ENCODE measurements at regions not wholly inside any gene's neighbourhood (a gene's known extent, or its start where the extent isn't known, plus 50 kb on each side); places are given as distances from the start of the nearest gene placed in this dataset.

- no peaks in the 10 kb centered on the region for H3K27me3 Mint-ChIP-seq
- H3K4me3 Mint-ChIP-seq (ENCODE audit: low read depth) = no peak overlapping the region
- no peak for DNase-seq (ENCODE audit: low spot score, unreplicated experiment)
- no peak overlapping the region for H3K27ac Mint-ChIP-seq
- peaks cover 20% of the 10 kb centered on the region for H3K4me1 Mint-ChIP-seq (ENCODE audit: low read depth)
- no peaks in the 10 kb centered on the region for H3K36me3 Mint-ChIP-seq (ENCODE audit: insufficient read depth)
- H3K9me3 Mint-ChIP-seq (ENCODE audit: low read depth) = peaks cover 3% of the 10 kb centered on the region
- TF ChIP-seq CTCF (IDR thresholded peaks at IDR 0.05; ENCODE audit: unreplicated experiment) = no peak
Observed at GRCh38 chr3:144544871-144545270, 573.2 kb downstream of the DIPK2A start.

GRCh38 chr3:144546539-144546938 is 574.9 kb downstream of the DIPK2A start:
- H3K27ac Mint-ChIP-seq = no peak overlapping the region
- no peaks in the 10 kb centered on the region for H3K36me3 Mint-ChIP-seq (ENCODE audit: insufficient read depth)
- no peak for TF ChIP-seq CTCF (IDR thresholded peaks at IDR 0.05; ENCODE audit: unreplicated experiment)
- no peak for DNase-seq (ENCODE audit: low spot score, unreplicated experiment)
- H3K9me3 Mint-ChIP-seq (ENCODE audit: low read depth) = no peaks in the 10 kb centered on the region
- peaks cover 21% of the 10 kb centered on the region for H3K4me1 Mint-ChIP-seq (ENCODE audit: low read depth)
- no peak overlapping the region for H3K4me3 Mint-ChIP-seq (ENCODE audit: low read depth)
- no peaks in the 10 kb centered on the region for H3K27me3 Mint-ChIP-seq

GRCh38 chr3:144548346-144548745 is 576.7 kb downstream of the DIPK2A start:
- Mint-ChIP-seq H3K27me3 (no peaks in the 10 kb centered on the region), H3K4me3 (ENCODE audit: low read depth) (no peak overlapping the region), H3K9me3 (ENCODE audit: low read depth) (no peaks in the 10 kb centered on the region), H3K36me3 (ENCODE audit: insufficient read depth) (no peaks in the 10 kb centered on the region), H3K27ac (no peak overlapping the region), H3K4me1 (ENCODE audit: low read depth) (peaks cover 31% of the 10 kb centered on the region)
- no peak for DNase-seq (ENCODE audit: low spot score, unreplicated experiment)
- TF ChIP-seq CTCF (IDR thresholded peaks at IDR 0.05; ENCODE audit: unreplicated experiment) = no peak

- no peak for TF ChIP-seq CTCF (IDR thresholded peaks at IDR 0.05; ENCODE audit: unreplicated experiment)
- H3K36me3 Mint-ChIP-seq (ENCODE audit: insufficient read depth) = no peaks in the 10 kb centered on the region
- peaks cover 33% of the 10 kb centered on the region for H3K4me1 Mint-ChIP-seq (ENCODE audit: low read depth)
- DNase-seq (ENCODE audit: low spot score, unreplicated experiment) = no peak
- H3K4me3 Mint-ChIP-seq (ENCODE audit: low read depth) = no peak overlapping the region
- H3K27me3 Mint-ChIP-seq = no peaks in the 10 kb centered on the region
- peak overlapping the region; percentile 50 for H3K27ac Mint-ChIP-seq
- H3K9me3 Mint-ChIP-seq (ENCODE audit: low read depth) = no peaks in the 10 kb centered on the region
Observed at GRCh38 chr3:144549166-144549565, 577.5 kb downstream of the DIPK2A start.

GRCh38 chr3:144552346-144553057 is 580.9 kb downstream of the DIPK2A start:
- no peak for TF ChIP-seq CTCF (IDR thresholded peaks at IDR 0.05; ENCODE audit: unreplicated experiment)

More at GRCh38 chr3:144552346-144553057, 580.9 kb downstream of the DIPK2A start:
- H3K4me1 Mint-ChIP-seq (ENCODE audit: low read depth) = peaks cover 36% of the 10 kb centered on the region
- no peaks in the 10 kb centered on the region for H3K27me3 Mint-ChIP-seq
- no peaks in the 10 kb centered on the region for H3K9me3 Mint-ChIP-seq (ENCODE audit: low read depth)
- H3K36me3 Mint-ChIP-seq (ENCODE audit: insufficient read depth) = no peaks in the 10 kb centered on the region
- no peak overlapping the region for H3K27ac Mint-ChIP-seq
- H3K4me3 Mint-ChIP-seq (ENCODE audit: low read depth) = no peak overlapping the region
- no peak for DNase-seq (ENCODE audit: low spot score, unreplicated experiment)

Measured in progenitor cell of endocrine pancreas (in vitro differentiated cells).